ENCODE measurements at regions not wholly inside any gene's neighbourhood (a gene's known extent, or its start where the extent isn't known, plus 50 kb on each side); places are given as distances from the start of the nearest gene placed in this dataset.
"Not testable (repeated sequence)": the region's sequence is repeated elsewhere in the genome, so short reads cannot be mapped to it uniquely, and the experiment has no call there.

DNA sequence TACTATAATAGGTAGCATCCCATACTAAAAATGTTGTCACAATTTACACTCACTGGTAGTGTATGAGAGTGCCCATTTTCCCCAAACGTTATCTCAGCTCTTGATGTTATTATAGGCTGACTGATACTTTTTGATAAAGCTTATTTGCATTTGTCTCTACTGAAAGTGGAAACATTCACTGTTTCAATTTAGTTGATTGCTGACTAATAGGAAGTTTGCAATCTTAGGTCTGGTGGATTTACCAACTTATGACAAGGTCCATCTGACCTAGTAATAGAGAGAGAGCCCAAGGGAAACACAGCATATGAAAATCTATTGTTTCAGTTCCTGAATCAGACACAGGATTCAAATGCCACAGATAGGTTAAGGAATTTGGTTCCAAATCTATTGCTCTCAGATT, 97.2 kb upstream of the NBPF9 start:
- CTCF ChIA-PET; H2AFZ ChIP-seq (ENCODE audit: low read depth, low read length); H3K9me1 ChIP-seq (replicated peaks; ENCODE audit: control insufficient read depth, extremely low read depth, insufficient read depth, low read length); FAIRE-seq; H4K20me1 ChIP-seq (replicated peaks; ENCODE audit: control insufficient read depth, extremely low read depth, insufficient read depth, low read length); H3K9me3 ChIP-seq (replicated peaks; ENCODE audit: control insufficient read depth, insufficient read depth, low read length); BruUV-seq (replicated peaks); H3K36me3 ChIP-seq (ENCODE audit: control insufficient read depth in 2 of 2, extremely low read depth in 1 of 2, insufficient read depth in 2 of 2, low read length in 2 of 2); H3K27ac ChIP-seq (ENCODE audit: insufficient read depth, low read depth, low read length); H3K27me3 ChIP-seq (ENCODE audit: control insufficient read depth in 2 of 2, insufficient read depth in 2 of 2, low read length in 2 of 2); H3K4me3 ChIP-seq (replicated peaks in 1 of 3; ENCODE audit: insufficient read depth in 1 of 3, low read depth in 1 of 3, low read length in 3 of 3); intact Hi-C loops (cut with micrococcal nuclease); H3K79me2 ChIP-seq (ENCODE audit: control insufficient read depth, insufficient read depth, low read length); POLR2A ChIA-PET; H3K4me1 ChIP-seq (ENCODE audit: control insufficient read depth, extremely low read depth, insufficient read depth, low read length); H3K9ac ChIP-seq (replicated peaks; ENCODE audit: extremely low read depth, insufficient read depth, low read length); dilution Hi-C loops (cut with MboI; ENCODE audit: extremely low pct_ligation_motif_present, low sequenced_read_pairs): not testable (repeated sequence)
- peak overlapping the region; percentile 62 for H3K4me2 ChIP-seq (ENCODE audit: insufficient read depth, low read length)
- TF ChIP-seq POLR2AphosphoS5 (IDR thresholded peaks at IDR 0.05; ENCODE audit: insufficient read depth, low read depth, low read length) (peak; percentile 35), GATA2 (IDR thresholded peaks at IDR 0.05; ENCODE audit: insufficient read depth, insufficient read length, low read depth, low read length) (peak; percentile 58)
- peak; percentile 81 for DNase-seq (ENCODE audit: low read depth, low spot score)

DNA sequence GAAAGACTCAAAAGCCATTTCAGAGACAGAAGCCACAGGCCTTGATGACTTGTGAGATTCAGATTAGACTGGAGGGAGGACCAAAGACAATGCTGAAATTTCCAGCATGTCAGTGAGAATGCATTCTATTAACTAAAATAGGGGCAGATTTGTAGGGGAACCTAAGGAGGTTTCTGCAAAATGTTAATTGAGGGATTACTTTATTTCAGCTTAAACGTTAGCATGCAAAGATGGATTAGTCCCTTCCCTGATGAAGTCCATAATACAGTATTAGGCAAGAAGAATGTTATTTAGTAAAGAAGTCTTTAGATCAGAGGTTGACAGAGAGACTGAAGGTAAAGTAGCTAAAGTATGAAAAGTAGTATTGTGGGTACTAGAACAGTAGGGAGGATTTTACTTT, 98.9 kb upstream of the NBPF9 start:
- dilution Hi-C loops (cut with MboI; ENCODE audit: extremely low pct_ligation_motif_present, low sequenced_read_pairs); H3K27me3 ChIP-seq (ENCODE audit: control insufficient read depth in 2 of 2, insufficient read depth in 2 of 2, low read length in 2 of 2); CTCF ChIA-PET; H3K4me3 ChIP-seq (replicated peaks in 1 of 3; ENCODE audit: insufficient read depth in 1 of 3, low read depth in 1 of 3, low read length in 3 of 3); H3K27ac ChIP-seq (ENCODE audit: insufficient read depth, low read depth, low read length); H2AFZ ChIP-seq (ENCODE audit: low read depth, low read length); H4K20me1 ChIP-seq (replicated peaks; ENCODE audit: control insufficient read depth, extremely low read depth, insufficient read depth, low read length); H3K9ac ChIP-seq (replicated peaks; ENCODE audit: extremely low read depth, insufficient read depth, low read length); intact Hi-C loops (cut with micrococcal nuclease); H3K9me3 ChIP-seq (replicated peaks; ENCODE audit: control insufficient read depth, insufficient read depth, low read length); FAIRE-seq; BruUV-seq (replicated peaks); H3K79me2 ChIP-seq (ENCODE audit: control insufficient read depth, insufficient read depth, low read length); H3K36me3 ChIP-seq (ENCODE audit: control insufficient read depth in 2 of 2, extremely low read depth in 1 of 2, insufficient read depth in 2 of 2, low read length in 2 of 2); H3K4me2 ChIP-seq (ENCODE audit: insufficient read depth, low read length); H3K4me1 ChIP-seq (ENCODE audit: control insufficient read depth, extremely low read depth, insufficient read depth, low read length); DNase-seq (ENCODE audit: low read depth, low spot score); H3K9me1 ChIP-seq (replicated peaks; ENCODE audit: control insufficient read depth, extremely low read depth, insufficient read depth, low read length); POLR2A ChIA-PET: not testable (repeated sequence)

DNA sequence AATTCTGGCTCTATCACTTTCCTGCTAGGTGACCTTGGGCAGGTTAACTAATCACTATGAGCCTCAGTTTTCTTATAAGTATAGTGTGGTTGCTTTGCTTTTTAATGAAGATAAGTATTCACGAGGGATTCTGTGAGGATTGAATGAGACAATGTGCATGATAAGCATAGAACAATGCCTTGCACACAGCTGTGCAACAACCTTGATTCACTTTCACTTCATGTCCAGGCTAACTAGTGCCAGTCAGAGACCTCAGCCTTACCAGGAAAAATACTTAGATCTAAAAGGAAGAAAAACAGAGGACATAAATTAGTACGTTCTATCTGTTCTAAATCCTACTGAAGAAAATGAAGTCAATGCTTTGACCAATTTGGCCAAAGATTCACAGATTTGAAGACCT, 101.0 kb upstream of the NBPF9 start:
- dilution Hi-C loops (cut with MboI; ENCODE audit: extremely low pct_ligation_motif_present, low sequenced_read_pairs); CTCF ChIA-PET; BruUV-seq (replicated peaks); H3K27me3 ChIP-seq (ENCODE audit: control insufficient read depth in 2 of 2, insufficient read depth in 2 of 2, low read length in 2 of 2); H3K9me1 ChIP-seq (replicated peaks; ENCODE audit: control insufficient read depth, extremely low read depth, insufficient read depth, low read length); POLR2A ChIA-PET; H3K27ac ChIP-seq (ENCODE audit: insufficient read depth, low read depth, low read length); H3K4me3 ChIP-seq (replicated peaks in 1 of 3; ENCODE audit: insufficient read depth in 1 of 3, low read depth in 1 of 3, low read length in 3 of 3); FAIRE-seq; DNase-seq (ENCODE audit: low read depth, low spot score); H2AFZ ChIP-seq (ENCODE audit: low read depth, low read length); H3K79me2 ChIP-seq (ENCODE audit: control insufficient read depth, insufficient read depth, low read length); H3K4me2 ChIP-seq (ENCODE audit: insufficient read depth, low read length); H3K9ac ChIP-seq (replicated peaks; ENCODE audit: extremely low read depth, insufficient read depth, low read length); H4K20me1 ChIP-seq (replicated peaks; ENCODE audit: control insufficient read depth, extremely low read depth, insufficient read depth, low read length); H3K9me3 ChIP-seq (replicated peaks; ENCODE audit: control insufficient read depth, insufficient read depth, low read length); H3K36me3 ChIP-seq (ENCODE audit: control insufficient read depth in 2 of 2, extremely low read depth in 1 of 2, insufficient read depth in 2 of 2, low read length in 2 of 2); intact Hi-C loops (cut with micrococcal nuclease); H3K4me1 ChIP-seq (ENCODE audit: control insufficient read depth, extremely low read depth, insufficient read depth, low read length): not testable (repeated sequence)

DNA sequence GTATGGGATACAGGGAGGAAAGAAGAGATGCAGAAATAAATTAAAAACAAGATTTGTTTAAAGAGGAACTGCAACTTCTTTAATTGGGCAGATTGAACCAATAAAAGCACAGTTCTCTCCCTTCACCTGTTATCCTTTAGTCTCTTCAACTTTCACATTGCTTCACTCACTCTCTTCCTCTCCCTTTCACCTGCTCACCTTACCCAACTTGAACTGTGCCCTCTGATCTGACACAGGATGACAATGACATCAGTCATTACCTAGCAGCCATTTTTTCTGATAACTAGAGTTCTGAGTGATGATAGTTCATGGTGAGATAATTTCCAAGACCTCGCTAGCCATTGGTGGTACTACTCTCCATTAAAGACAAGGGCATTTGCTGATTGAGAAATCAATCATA, 105.5 kb upstream of the NBPF9 start:
- POLR2A ChIA-PET; H2AFZ ChIP-seq (ENCODE audit: low read depth, low read length); H3K27ac ChIP-seq (ENCODE audit: insufficient read depth, low read depth, low read length); H3K4me3 ChIP-seq (replicated peaks in 1 of 3; ENCODE audit: insufficient read depth in 1 of 3, low read depth in 1 of 3, low read length in 3 of 3); H3K9ac ChIP-seq (replicated peaks; ENCODE audit: extremely low read depth, insufficient read depth, low read length); H3K9me1 ChIP-seq (replicated peaks; ENCODE audit: control insufficient read depth, extremely low read depth, insufficient read depth, low read length); FAIRE-seq; H4K20me1 ChIP-seq (replicated peaks; ENCODE audit: control insufficient read depth, extremely low read depth, insufficient read depth, low read length); intact Hi-C loops (cut with micrococcal nuclease); H3K9me3 ChIP-seq (replicated peaks; ENCODE audit: control insufficient read depth, insufficient read depth, low read length); H3K4me2 ChIP-seq (ENCODE audit: insufficient read depth, low read length); H3K79me2 ChIP-seq (ENCODE audit: control insufficient read depth, insufficient read depth, low read length); dilution Hi-C loops (cut with MboI; ENCODE audit: extremely low pct_ligation_motif_present, low sequenced_read_pairs); H3K36me3 ChIP-seq (ENCODE audit: control insufficient read depth in 2 of 2, extremely low read depth in 1 of 2, insufficient read depth in 2 of 2, low read length in 2 of 2); H3K4me1 ChIP-seq (ENCODE audit: control insufficient read depth, extremely low read depth, insufficient read depth, low read length); BruUV-seq (replicated peaks); H3K27me3 ChIP-seq (ENCODE audit: control insufficient read depth in 2 of 2, insufficient read depth in 2 of 2, low read length in 2 of 2); CTCF ChIA-PET; DNase-seq (ENCODE audit: low read depth, low spot score): not testable (repeated sequence)

Measured in endothelial cell of umbilical vein (primary cell).